Right ventricle myocardium inferior (tissue), 1 donor: ENCODE measurements at regions not wholly inside any gene's neighbourhood (a gene's known extent, or its start where the extent isn't known, plus 50 kb on each side); places are given as distances from the start of the nearest gene placed in this dataset.
"Not testable (repeated sequence)": the region's sequence is repeated elsewhere in the genome, so short reads cannot be mapped to it uniquely, and the experiment has no call there.

Experiments used
- ATAC-seq: fragments of 200-7000 bp; cut with Tn5 transposase; one replicate; pipeline ENCODE4 v1.9.1; 2020; ENCODE audit warnings: mild to moderate bottlenecking, moderate library complexity
- DNase-seq: peaks from one replicate; pipeline ENCODE4 v3.0.0; 2021; ENCODE audit errors: missing footprints
- intact Hi-C: fragments of 100-400 bp; cut with DNase I; formaldehyde crosslinking; loops from one replicate; pipeline ENCODE4 v1.11.0; 2022
- donor health status: DM: no; HTN: yes; CAD: no; lungs with severe emphysema.

- intact Hi-C loops: no loop called here
- DNase-seq (no peak), ATAC-seq (no peak)
Observed at GRCh38 chr20:48535556-48535955, 292.2 kb downstream of the PREX1 start.

DNA sequence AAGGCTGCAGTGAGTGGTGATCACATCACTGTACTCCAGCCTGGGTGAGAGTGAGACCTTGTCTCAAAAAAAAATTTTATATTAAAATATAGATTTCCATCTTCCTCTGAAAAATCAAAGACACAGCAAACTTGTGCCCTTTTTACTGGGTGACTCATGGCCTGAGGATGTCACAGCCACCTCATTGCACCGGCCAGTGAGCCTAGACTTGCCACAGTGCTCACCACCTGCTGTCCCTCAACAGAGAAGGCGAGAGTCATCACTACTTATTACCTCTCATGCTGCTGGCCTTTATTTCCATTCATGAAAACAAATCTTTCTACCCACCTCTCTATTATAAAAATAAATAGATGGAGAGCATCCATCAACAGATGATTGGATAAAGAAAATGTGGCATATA, 295.8 kb downstream of the PREX1 start:
- intact Hi-C loops: no loop called here
- ATAC-seq: no peak
- no peak for DNase-seq

- intact Hi-C loops: no loop called here
- DNase-seq (no peak), ATAC-seq (no peak)
Observed at GRCh38 chr20:48531505-48531904, 296.3 kb downstream of the PREX1 start.

- no peak for ATAC-seq
- intact Hi-C loops: no loop called here
- no peak for DNase-seq
Observed at GRCh38 chr20:48530957-48531356, 296.8 kb downstream of the PREX1 start.

GRCh38 chr20:48528346-48528745, 299.5 kb downstream of the PREX1 start:
- no peak for DNase-seq
- no peak for ATAC-seq
- intact Hi-C loops: no loop called here

DNA sequence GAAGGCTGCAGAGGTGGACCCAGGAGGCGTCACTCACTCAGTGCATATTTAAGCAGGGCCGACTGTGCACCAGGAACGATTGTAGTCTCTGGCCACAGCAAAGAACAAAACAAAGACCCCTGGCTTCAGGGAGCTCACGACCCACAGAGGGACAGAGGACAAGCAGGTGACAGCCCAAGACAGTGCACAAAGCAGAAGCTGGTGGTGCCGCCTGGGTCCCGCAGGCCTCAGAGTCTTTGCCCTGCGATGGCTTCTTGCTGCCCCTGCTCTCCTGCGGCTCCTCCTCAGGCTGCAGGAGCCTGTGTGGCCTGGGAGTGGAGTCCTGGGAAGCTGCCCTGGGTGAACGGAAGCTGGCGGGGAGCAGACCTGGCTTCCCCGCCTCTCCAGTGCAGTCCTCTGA, 300.0 kb downstream of the PREX1 start:
- intact Hi-C loops: no loop called here
- DNase-seq (no peak), ATAC-seq (no peak)

- no peak for DNase-seq
- no peak for ATAC-seq
- intact Hi-C loops: no loop called here
Observed at GRCh38 chr20:48526936-48527335, 300.9 kb downstream of the PREX1 start.

DNA sequence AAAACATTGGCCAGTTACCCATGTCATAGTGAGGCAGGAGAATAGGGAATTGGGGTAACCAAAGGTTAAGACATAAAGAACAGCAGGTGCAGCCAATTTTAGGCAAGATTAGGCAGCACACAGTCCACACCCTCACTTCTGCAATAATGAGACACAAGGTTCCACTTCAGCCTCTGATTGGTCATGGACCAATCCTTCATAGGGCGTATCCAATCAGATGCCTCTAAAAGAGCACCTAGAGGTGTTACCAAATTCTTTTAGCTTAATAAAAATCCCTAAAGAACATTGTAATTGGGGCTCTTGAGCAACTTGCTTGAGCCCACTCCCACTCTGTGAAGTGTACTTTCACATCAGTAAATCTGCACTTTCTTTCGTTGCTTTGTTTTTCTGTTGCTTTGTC, 302.4 kb downstream of the PREX1 start:
- ATAC-seq: no peak
- intact Hi-C loops: no loop called here
- DNase-seq: no peak

GRCh38 chr20:48524582-48524981, 303.2 kb downstream of the PREX1 start:
- no peak for DNase-seq
- ATAC-seq: no peak
- intact Hi-C loops: no loop called here

GRCh38 chr20:48523191-48523995, 304.4 kb downstream of the PREX1 start:
- ATAC-seq (no peak), DNase-seq (no peak)
- intact Hi-C loops: no loop called here

- intact Hi-C loops: no loop called here
- ATAC-seq (no peak), DNase-seq (no peak)
Observed at GRCh38 chr20:48521121-48521520, 306.7 kb downstream of the PREX1 start.

- ATAC-seq, DNase-seq: not testable (repeated sequence)
- intact Hi-C loops: loop anchor here (10.0 kb wide), 1 partner anchor 621 kb away; no protein-coding TSS in a partner anchor
Observed at GRCh38 chr20:48516196-48516595, 311.6 kb downstream of the PREX1 start.

GRCh38 chr20:48514577-48514976, 313.2 kb downstream of the PREX1 start:
- intact Hi-C loops: loop anchor here (10.0 kb wide), 1 partner anchor 620 kb away; no protein-coding TSS in a partner anchor
- DNase-seq, ATAC-seq: not testable (repeated sequence)

- not testable (repeated sequence) for DNase-seq, ATAC-seq
- intact Hi-C loops: loop anchor here (10.0 kb wide), 1 partner anchor 618 kb away; no protein-coding TSS in a partner anchor
Observed at GRCh38 chr20:48512539-48512938, 315.3 kb downstream of the PREX1 start.

DNA sequence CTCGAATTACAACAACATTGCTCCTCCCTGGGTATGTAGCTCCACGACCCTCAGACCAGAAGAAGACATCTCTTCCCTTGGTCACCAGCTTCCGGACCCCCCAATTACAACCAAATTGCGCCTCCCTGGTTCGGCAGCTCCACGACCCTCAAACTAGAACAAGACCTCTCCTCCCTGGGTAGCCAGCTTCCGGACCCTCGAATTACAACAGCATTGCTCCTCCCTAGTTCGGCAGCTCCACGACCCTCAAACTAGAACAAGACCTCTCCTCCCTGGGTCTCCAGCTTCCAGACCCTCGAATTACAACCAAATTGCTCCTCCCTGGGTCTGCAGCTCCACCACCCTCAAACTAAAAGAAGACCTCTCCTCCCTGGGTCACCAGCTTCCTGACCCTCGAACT, 322.7 kb downstream of the PREX1 start:
- DNase-seq, intact Hi-C loops, ATAC-seq: not testable (repeated sequence)

GRCh38 chr20:48503166-48503815, 324.5 kb downstream of the PREX1 start:
- ATAC-seq: no peak
- no peak for DNase-seq
- intact Hi-C loops: no loop called here

- ATAC-seq: no peak
- no peak for DNase-seq
- intact Hi-C loops: no loop called here
Observed at GRCh38 chr20:48502758-48503157, 325.0 kb downstream of the PREX1 start.

- intact Hi-C loops: no loop called here
- no peak for ATAC-seq
Observed at GRCh38 chr20:48502016-48502415, 325.8 kb downstream of the PREX1 start.

GRCh38 chr20:48500900-48501299, 326.9 kb downstream of the PREX1 start:
- DNase-seq, ATAC-seq, intact Hi-C loops: not testable (repeated sequence)

More at GRCh38 chr20:48502016-48502415, 325.8 kb downstream of the PREX1 start:
- no peak for DNase-seq

GRCh38 chr20:48498939-48499338, 328.9 kb downstream of the PREX1 start:
- DNase-seq, ATAC-seq: not testable (repeated sequence)

More at GRCh38 chr20:48498939-48499338, 328.9 kb downstream of the PREX1 start:
- intact Hi-C loops: not testable (repeated sequence)
